GM18517 (cell line): ENCODE measurements at regions not wholly inside any gene's neighbourhood (a gene's known extent, or its start where the extent isn't known, plus 50 kb on each side); places are given as distances from the start of the nearest gene placed in this dataset.

Experiments
- ATAC-seq: cut with Tn5 transposase; IDR thresholded peaks from one replicate; pipeline ENCODE4 v1.9.1; 2021; ENCODE audit warnings: mild to moderate bottlenecking, moderate library complexity; ENCODE audit not compliant: unreplicated experiment

- ATAC-seq, result no peak
Measured at GRCh38 chr5:29899583-29899982, 1293.9 kb upstream of the CDH6 start.

- ATAC-seq, result no peak
Measured at GRCh38 chr5:29897916-29898315, 1295.6 kb upstream of the CDH6 start.

- ATAC-seq, result no peak
Measured at GRCh38 chr5:29896646-29897045, 1296.8 kb upstream of the CDH6 start.

- no peak for ATAC-seq
Measured at GRCh38 chr5:29894668-29895067, 1298.8 kb upstream of the CDH6 start.

- ATAC-seq, result no peak
Measured at GRCh38 chr5:29889051-29889450, 1304.4 kb upstream of the CDH6 start.

- no peak for ATAC-seq
Measured at GRCh38 chr5:29885595-29885994, 1307.9 kb upstream of the CDH6 start.

- no peak for ATAC-seq
Measured at GRCh38 chr5:29882036-29882435, 1311.5 kb upstream of the CDH6 start.

- ATAC-seq, result no peak
Measured at GRCh38 chr5:29879401-29879800, 1314.1 kb upstream of the CDH6 start.

GRCh38 chr5:29878599-29878998, 1314.9 kb upstream of the CDH6 start:
- ATAC-seq, result no peak

- ATAC-seq, result no peak
Measured at GRCh38 chr5:29867155-29867554, 1326.3 kb upstream of the CDH6 start.

- no peak for ATAC-seq
Measured at GRCh38 chr5:29853711-29854220, 1339.7 kb upstream of the CDH6 start.

- ATAC-seq, result no peak
Measured at GRCh38 chr5:29852329-29852728, 1341.2 kb upstream of the CDH6 start.

GRCh38 chr5:29845206-29845605, 1348.3 kb upstream of the CDH6 start:
- no peak for ATAC-seq

GRCh38 chr5:29833394-29833793, 1360.1 kb upstream of the CDH6 start:
- no peak for ATAC-seq

- ATAC-seq, result no peak
Measured at GRCh38 chr5:29822521-29822920, 1371.0 kb upstream of the CDH6 start.

- ATAC-seq, result no peak
Measured at GRCh38 chr5:29811914-29812679, 1381.4 kb upstream of the CDH6 start.

GRCh38 chr5:29805804-29806203, 1387.7 kb upstream of the CDH6 start:
- no peak for ATAC-seq

GRCh38 chr5:29800752-29801151, 1392.7 kb upstream of the CDH6 start:
- no peak for ATAC-seq

- no peak for ATAC-seq
Measured at GRCh38 chr5:29796013-29796412, 1397.5 kb upstream of the CDH6 start.

- no peak for ATAC-seq
Measured at GRCh38 chr5:29795096-29795652, 1398.3 kb upstream of the CDH6 start.

GRCh38 chr5:29794141-29794787, 1399.2 kb upstream of the CDH6 start:
- ATAC-seq, result no peak

GRCh38 chr5:29790281-29790680, 1403.2 kb upstream of the CDH6 start:
- no peak for ATAC-seq
